ENCODE measurements at regions not wholly inside any gene's neighbourhood (a gene's known extent, or its start where the extent isn't known, plus 50 kb on each side); places are given as distances from the start of the nearest gene placed in this dataset.

DNA sequence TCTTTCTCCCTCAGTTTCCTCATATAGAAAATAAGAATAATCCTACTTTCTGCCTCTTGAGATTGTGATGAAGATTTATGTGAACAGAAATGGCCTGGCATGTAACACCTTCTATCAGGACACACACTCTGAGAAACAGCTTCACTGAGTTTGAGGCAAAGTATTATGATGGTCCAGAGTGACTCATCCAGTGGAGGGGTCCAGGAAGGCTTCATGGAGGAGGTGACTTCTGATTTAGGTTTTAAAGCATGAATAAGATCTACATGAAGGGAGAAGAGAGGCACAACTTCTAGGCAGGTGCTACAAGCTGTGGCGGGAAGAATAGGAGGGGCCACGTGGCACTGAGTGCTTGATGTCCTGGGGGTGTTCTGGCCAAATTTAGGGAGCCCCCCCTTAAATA lies 124.4 kb upstream of the SDK2 start:
- DNase-seq (no peak), ATAC-seq (ENCODE audit: low read depth) (no peak)
- H4K20me1 ChIP-seq (ENCODE audit: control insufficient read depth, insufficient read depth, low read length, poor library complexity, severe bottlenecking): no peaks in the 10 kb centered on the region
- CTCF ChIA-PET: no interaction called here
- H3K36me3 ChIP-seq (replicated peaks in 1 of 2; ENCODE audit: control extremely low read depth in 1 of 2, control insufficient read depth in 1 of 2, extremely low read depth in 1 of 2, insufficient read depth in 2 of 2, low read length in 1 of 2): no peaks in the 10 kb centered on the region
- no peak for TF ChIP-seq EZH2 (IDR thresholded peaks at IDR 0.05; ENCODE audit: borderline replicate concordance, insufficient read depth, low read depth, low read length, poor library complexity, severe bottlenecking)
- TF ChIP-seq, protein P1, sequence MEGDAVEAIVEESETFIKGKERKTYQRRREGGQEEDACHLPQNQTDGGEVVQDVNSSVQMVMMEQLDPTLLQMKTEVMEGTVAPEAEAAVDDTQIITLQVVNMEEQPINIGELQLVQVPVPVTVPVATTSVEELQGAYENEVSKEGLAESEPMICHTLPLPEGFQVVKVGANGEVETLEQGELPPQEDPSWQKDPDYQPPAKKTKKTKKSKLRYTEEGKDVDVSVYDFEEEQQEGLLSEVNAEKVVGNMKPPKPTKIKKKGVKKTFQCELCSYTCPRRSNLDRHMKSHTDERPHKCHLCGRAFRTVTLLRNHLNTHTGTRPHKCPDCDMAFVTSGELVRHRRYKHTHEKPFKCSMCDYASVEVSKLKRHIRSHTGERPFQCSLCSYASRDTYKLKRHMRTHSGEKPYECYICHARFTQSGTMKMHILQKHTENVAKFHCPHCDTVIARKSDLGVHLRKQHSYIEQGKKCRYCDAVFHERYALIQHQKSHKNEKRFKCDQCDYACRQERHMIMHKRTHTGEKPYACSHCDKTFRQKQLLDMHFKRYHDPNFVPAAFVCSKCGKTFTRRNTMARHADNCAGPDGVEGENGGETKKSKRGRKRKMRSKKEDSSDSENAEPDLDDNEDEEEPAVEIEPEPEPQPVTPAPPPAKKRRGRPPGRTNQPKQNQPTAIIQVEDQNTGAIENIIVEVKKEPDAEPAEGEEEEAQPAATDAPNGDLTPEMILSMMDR (IDR thresholded peaks at IDR 0.05): no peak
- H3K4me2 ChIP-seq (replicated peaks; ENCODE audit: low read depth, low read length, poor library complexity, severe bottlenecking): no peak overlapping the region
- H3K79me2 ChIP-seq (ENCODE audit: control insufficient read depth, insufficient read depth, low read length): no peaks in the 10 kb centered on the region
- no peaks in the 10 kb centered on the region for H3K27me3 ChIP-seq (replicated peaks in 1 of 4; ENCODE audit: control extremely low read depth in 1 of 4, control insufficient read depth in 3 of 4, insufficient read depth in 4 of 4, low read length in 3 of 4)
- H3K9me3 ChIP-seq (ENCODE audit: control extremely low read depth in 1 of 3, control insufficient read depth in 2 of 3, insufficient read depth in 1 of 3, low read length in 2 of 3): peaks cover 0 to 4% (median 0%) of the 10 kb centered on the region in 3 donors
- H3K9ac ChIP-seq (ENCODE audit: low read length): no peak overlapping the region
- H3K9me3 Mint-ChIP-seq (ENCODE audit: insufficient read depth): no peaks in the 10 kb centered on the region
- no peaks in the 10 kb centered on the region for H3K4me1 ChIP-seq (ENCODE audit: control insufficient read depth in 2 of 2, insufficient read depth in 2 of 2, low read length in 2 of 2)
- H3K4me1 Mint-ChIP-seq: no peaks in the 10 kb centered on the region
- intact Hi-C loops (cut with micrococcal nuclease): no loop called here
- no peak overlapping the region for H3K4me3 ChIP-seq (ENCODE audit: control extremely low read depth in 1 of 5, extremely low read depth in 1 of 5, insufficient read depth in 1 of 5, low read depth in 2 of 5, low read length in 4 of 5)
- POLR2A ChIA-PET: no interaction called here
- no peak overlapping the region for H2AFZ ChIP-seq (ENCODE audit: insufficient read depth, low read depth, low read length, poor library complexity, severe bottlenecking)
- H3K27ac ChIP-seq (ENCODE audit: low read length in 2 of 2): no peak overlapping the region
- H3K27me3 Mint-ChIP-seq: peaks cover 14% of the 10 kb centered on the region
- H3K27ac Mint-ChIP-seq: no peak overlapping the region
- H3K4me3 Mint-ChIP-seq: no peak overlapping the region
- WGBS (ENCODE audit: insufficient coverage): 100% methylated on average over 1 of the region's 2 CpGs

DNA sequence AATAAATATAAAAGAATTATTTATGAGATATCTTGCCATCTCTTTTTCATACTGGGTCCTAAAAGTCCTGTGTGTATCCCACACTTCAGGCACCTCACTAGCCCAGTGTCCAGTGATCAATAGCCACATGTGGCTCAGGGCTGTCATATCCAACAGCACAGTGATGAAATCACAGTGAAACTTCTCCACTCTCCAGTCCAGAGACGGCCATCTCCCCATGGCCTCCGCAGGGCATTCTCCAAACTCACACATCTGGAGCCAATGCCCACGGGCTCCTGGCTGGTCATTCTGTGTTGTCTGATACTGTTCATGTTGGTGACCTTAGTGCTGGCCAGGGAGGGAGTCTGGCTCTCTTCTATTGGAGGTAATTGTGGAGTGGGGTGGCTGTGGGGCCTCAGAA lies 125.2 kb upstream of the SDK2 start:
- Histone ChIP-seq H3K4me1 (ENCODE audit: control insufficient read depth in 2 of 2, insufficient read depth in 2 of 2, low read length in 2 of 2) (no peaks in the 10 kb centered on the region), H3K27ac (ENCODE audit: low read length in 2 of 2) (no peak overlapping the region), H3K79me2 (ENCODE audit: control insufficient read depth, insufficient read depth, low read length) (no peaks in the 10 kb centered on the region), H3K36me3 (replicated peaks in 1 of 2; ENCODE audit: control extremely low read depth in 1 of 2, control insufficient read depth in 1 of 2, extremely low read depth in 1 of 2, insufficient read depth in 2 of 2, low read length in 1 of 2) (no peaks in the 10 kb centered on the region), H2AFZ (ENCODE audit: insufficient read depth, low read depth, low read length, poor library complexity, severe bottlenecking) (no peak overlapping the region), H4K20me1 (ENCODE audit: control insufficient read depth, insufficient read depth, low read length, poor library complexity, severe bottlenecking) (no peaks in the 10 kb centered on the region), H3K9me3 (ENCODE audit: control extremely low read depth in 1 of 3, control insufficient read depth in 2 of 3, insufficient read depth in 1 of 3, low read length in 2 of 3) (peaks cover 0 to 4% (median 0%) of the 10 kb centered on the region in 3 donors), H3K27me3 (replicated peaks in 1 of 4; ENCODE audit: control extremely low read depth in 1 of 4, control insufficient read depth in 3 of 4, insufficient read depth in 4 of 4, low read length in 3 of 4) (no peaks in the 10 kb centered on the region), H3K4me3 (ENCODE audit: control extremely low read depth in 1 of 5, extremely low read depth in 1 of 5, insufficient read depth in 1 of 5, low read depth in 2 of 5, low read length in 4 of 5) (no peak overlapping the region), H3K4me2 (replicated peaks; ENCODE audit: low read depth, low read length, poor library complexity, severe bottlenecking) (no peak overlapping the region), H3K9ac (ENCODE audit: low read length) (no peak overlapping the region)
- ChIA-PET CTCF (no interaction called here), POLR2A (no interaction called here)
- H3K4me3 Mint-ChIP-seq: no peak overlapping the region
- H3K27ac Mint-ChIP-seq: no peak overlapping the region
- no peaks in the 10 kb centered on the region for H3K4me1 Mint-ChIP-seq
- WGBS (ENCODE audit: insufficient coverage): 40% methylated on average over 1 of the region's 3 CpGs
- H3K9me3 Mint-ChIP-seq (ENCODE audit: insufficient read depth): no peaks in the 10 kb centered on the region
- intact Hi-C loops (cut with micrococcal nuclease): no loop called here
- TF ChIP-seq EZH2 (IDR thresholded peaks at IDR 0.05; ENCODE audit: borderline replicate concordance, insufficient read depth, low read depth, low read length, poor library complexity, severe bottlenecking): no peak
- TF ChIP-seq, protein P1 (IDR thresholded peaks at IDR 0.05): no peak
- H3K27me3 Mint-ChIP-seq: peaks cover 14% of the 10 kb centered on the region
- ATAC-seq (ENCODE audit: low read depth): no peak
- DNase-seq: no peak

All from B cell (primary cell).